Astrocyte of the cerebellum (primary cell): ENCODE measurements at regions not wholly inside any gene's neighbourhood (a gene's known extent, or its start where the extent isn't known, plus 50 kb on each side); places are given as distances from the start of the nearest gene placed in this dataset.

Experiments
- DNase-seq: peaks from one replicate; pipeline ENCODE4 v3.0.0-alpha.2; 2011; ENCODE audit warnings: low read depth
- H3K4me3 ChIP-seq: 2 replicates; pipeline ENCODE4 v1.5.1; 2011; ENCODE audit warnings: mild to moderate bottlenecking, low read depth, low read length, moderate library complexity
- in situ Hi-C: cut with HindIII; loops from 2 replicates; pipeline ENCODE4 v1.10.0; 2017; ENCODE audit warnings: low sequenced_read_pairs
- TF ChIP-seq, protein P1 (sequence below): IDR thresholded peaks from 2 replicates; pipeline ENCODE4 v1.5.1; 2012; ENCODE audit warnings: low read length, low read depth, moderate library complexity, mild to moderate bottlenecking; ENCODE audit errors: missing control alignments

DNA sequence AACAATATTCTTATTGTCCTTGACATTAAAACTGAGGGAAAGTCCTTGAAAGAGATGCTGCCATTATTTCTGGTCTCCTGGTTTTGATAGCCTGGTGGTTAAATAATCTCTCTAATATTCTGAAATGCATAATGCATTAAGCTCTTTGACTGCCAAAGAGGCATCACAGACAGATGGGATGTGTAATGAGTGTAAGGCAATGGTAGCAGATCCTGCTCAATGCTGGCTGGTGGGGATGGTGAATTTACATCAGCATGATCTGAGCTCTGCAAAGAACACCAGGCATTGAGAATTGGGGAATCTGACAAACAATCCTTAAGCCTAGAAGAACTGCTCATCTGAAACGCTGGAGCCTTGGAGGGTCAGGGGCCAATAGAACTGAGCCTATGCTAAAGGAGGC lies 528.6 kb upstream of the LMCD1 start:
- no peak overlapping the region for H3K4me3 ChIP-seq

DNA sequence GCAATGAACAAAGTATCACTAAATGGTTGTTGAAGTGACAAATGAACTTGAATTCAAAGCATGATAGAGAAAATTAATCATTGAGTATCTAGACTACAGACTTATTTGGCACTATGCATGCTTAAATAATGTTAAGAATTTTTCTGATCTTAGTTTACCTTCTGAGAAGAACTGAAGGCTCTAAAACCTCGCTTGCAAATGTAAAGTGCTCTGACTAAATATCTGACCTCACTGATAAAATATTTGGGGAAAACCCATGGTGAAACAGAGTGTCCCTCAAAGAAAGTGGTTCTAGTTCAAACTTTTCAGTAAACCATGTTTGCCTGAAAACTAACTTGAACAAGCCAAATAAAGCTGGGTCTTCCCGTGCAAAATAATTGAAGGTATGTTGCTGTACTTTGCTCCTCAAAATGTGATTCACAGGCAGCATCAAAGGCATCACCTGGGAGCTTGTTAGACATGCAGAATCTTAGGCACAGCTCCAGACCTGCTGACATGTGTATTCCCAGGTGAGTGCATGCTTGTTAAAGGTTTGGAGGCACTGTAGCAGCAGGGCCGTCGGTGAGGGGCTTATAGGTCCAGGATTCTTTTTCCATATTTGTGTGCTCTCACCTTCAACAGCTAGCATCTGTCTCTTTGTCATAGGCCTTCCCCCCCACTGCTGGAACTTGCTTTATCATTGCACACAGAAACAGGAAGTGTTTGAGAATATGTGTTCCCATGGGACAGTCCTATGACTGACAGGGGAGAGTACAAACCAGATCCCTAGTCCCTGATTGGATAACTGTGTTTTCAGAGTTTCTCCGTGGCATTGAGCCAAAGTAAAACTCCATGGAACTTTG lies 524.2 kb upstream of the LMCD1 start:
- DNase-seq: peak; percentile 12
- in situ Hi-C loops: no loop called here
- no peak overlapping the region for H3K4me3 ChIP-seq
- TF ChIP-seq, protein P1, sequence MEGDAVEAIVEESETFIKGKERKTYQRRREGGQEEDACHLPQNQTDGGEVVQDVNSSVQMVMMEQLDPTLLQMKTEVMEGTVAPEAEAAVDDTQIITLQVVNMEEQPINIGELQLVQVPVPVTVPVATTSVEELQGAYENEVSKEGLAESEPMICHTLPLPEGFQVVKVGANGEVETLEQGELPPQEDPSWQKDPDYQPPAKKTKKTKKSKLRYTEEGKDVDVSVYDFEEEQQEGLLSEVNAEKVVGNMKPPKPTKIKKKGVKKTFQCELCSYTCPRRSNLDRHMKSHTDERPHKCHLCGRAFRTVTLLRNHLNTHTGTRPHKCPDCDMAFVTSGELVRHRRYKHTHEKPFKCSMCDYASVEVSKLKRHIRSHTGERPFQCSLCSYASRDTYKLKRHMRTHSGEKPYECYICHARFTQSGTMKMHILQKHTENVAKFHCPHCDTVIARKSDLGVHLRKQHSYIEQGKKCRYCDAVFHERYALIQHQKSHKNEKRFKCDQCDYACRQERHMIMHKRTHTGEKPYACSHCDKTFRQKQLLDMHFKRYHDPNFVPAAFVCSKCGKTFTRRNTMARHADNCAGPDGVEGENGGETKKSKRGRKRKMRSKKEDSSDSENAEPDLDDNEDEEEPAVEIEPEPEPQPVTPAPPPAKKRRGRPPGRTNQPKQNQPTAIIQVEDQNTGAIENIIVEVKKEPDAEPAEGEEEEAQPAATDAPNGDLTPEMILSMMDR: no peak

More for the DNA sequence above, 528.6 kb upstream of the LMCD1 start:
- TF ChIP-seq, protein P1: no peak
- in situ Hi-C loops: no loop called here
- DNase-seq: no peak

DNA sequence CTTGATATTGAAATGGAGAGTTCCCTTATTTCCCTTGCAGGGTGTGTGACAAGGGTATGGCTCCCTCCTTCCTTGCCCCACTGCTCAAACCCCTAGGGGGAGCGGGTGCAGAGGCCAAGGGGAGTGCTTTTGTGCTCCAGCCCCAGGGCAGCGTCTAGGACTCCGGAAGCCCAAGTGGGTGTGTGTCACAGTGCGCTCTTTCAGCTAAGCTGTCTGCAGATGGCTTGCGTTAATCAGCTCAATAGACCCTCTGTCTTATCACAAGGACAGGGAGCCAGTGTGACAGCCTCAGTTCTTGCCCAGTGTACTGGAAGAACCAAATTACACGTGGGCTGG lies 523.6 kb upstream of the LMCD1 start:
- TF ChIP-seq, protein P1: no peak
- in situ Hi-C loops: no loop called here

DNA sequence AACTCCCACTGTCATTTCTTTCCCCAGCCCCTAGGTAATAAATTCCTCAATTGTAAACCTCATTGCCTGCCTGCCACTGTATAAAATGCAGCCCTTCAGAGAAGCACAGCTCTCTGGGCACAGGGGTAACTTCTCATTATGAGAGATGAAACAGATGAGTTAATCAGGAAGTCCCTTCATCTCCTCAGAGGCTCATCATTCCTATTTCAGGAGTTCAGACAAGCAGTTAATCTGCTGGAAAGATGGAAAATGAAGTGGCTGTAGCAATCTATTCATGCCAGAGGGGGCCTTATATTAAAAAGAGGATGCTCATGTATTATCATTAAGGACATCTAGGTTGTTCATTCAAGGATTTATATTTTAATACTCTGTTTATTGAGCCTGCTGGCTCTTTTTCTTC lies 519.5 kb upstream of the LMCD1 start:
- no peak overlapping the region for H3K4me3 ChIP-seq
- in situ Hi-C loops: no loop called here
- TF ChIP-seq, protein P1: no peak
- DNase-seq: no peak

More for the DNA sequence above, 523.6 kb upstream of the LMCD1 start:
- no peak for DNase-seq
- H3K4me3 ChIP-seq: no peak overlapping the region

DNA sequence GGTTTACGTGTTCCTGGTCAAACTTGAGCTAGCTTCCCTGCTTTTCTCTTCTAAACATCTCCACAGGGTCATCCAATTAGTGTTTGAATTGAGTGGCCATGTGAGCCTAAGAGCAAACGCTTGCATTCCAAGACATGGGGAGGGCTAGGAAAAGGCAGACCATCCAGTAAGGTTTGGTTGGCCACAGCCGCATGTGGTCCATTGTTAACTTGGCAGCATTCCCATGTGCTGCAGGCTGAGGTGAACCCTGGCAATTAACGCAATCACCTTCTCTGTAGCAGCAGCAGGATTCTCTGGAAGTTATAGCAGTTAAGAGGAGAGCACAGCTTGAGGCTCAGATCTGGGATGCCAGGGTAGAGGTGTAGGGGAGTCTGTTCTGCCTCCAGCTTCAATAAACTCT lies 502.2 kb upstream of the LMCD1 start:
- TF ChIP-seq, protein P1: no peak
- H3K4me3 ChIP-seq: no peak overlapping the region
- peak; percentile 69 for DNase-seq
- in situ Hi-C loops: no loop called here

DNA sequence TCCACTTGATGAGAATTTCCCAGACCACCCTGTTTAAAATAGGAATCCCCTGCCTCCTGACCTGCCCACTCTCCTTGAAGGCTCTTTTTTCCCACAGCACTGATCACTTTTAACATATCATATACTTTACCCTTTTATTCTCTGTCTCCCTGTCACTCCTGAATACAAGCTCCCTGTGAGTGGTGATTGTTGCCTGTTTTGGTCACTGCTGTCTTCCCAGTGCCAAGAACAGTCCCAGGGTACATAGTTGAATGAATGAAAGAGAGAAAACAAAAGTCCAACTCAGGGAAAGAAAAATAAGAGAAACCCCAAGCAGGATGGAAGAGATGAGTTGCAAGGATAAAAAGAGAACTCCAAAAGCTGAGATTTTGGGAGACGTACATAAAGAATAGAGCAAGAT lies 500.3 kb upstream of the LMCD1 start:
- no peak overlapping the region for H3K4me3 ChIP-seq
- TF ChIP-seq, protein P1: no peak
- DNase-seq: no peak
- in situ Hi-C loops: no loop called here
